IPS DF 4.7 (cell line): ENCODE measurements at regions not wholly inside any gene's neighbourhood (a gene's known extent, or its start where the extent isn't known, plus 50 kb on each side); places are given as distances from the start of the nearest gene placed in this dataset.

ENCODE experiments used
- DNase-seq: peaks from one replicate; pipeline ENCODE4 v3.0.0-alpha.2; 2013; ENCODE audit warnings: low spot score; ENCODE audit errors: extremely low read depth

- no peak for DNase-seq
These were observed 1351.9 kb downstream of the BRD1 start for GRCh38 chr22:48475661-48476345.

GRCh38 chr22:48474881-48475280 is 1352.8 kb downstream of the BRD1 start:
- DNase-seq: no peak

- no peak for DNase-seq
These were observed 1354.5 kb downstream of the BRD1 start for GRCh38 chr22:48473202-48473601.

GRCh38 chr22:48464246-48464645 is 1363.4 kb downstream of the BRD1 start:
- no peak for DNase-seq

GRCh38 chr22:48459859-48460823 is 1367.5 kb downstream of the BRD1 start:
- DNase-seq: no peak

- no peak for DNase-seq
These were observed 1368.4 kb downstream of the BRD1 start for GRCh38 chr22:48459259-48459658.

GRCh38 chr22:48456449-48456848 is 1371.2 kb downstream of the BRD1 start:
- DNase-seq: no peak

GRCh38 chr22:48453751-48454485 is 1373.8 kb downstream of the BRD1 start:
- no peak for DNase-seq

- DNase-seq: no peak
These were observed 1374.5 kb downstream of the BRD1 start for GRCh38 chr22:48453171-48453570.

- no peak for DNase-seq
These were observed 1374.9 kb downstream of the BRD1 start for GRCh38 chr22:48452766-48453165.

- no peak for DNase-seq
These were observed 1375.8 kb downstream of the BRD1 start for GRCh38 chr22:48451891-48452290.

- no peak for DNase-seq
These were observed 1377.4 kb downstream of the BRD1 start for GRCh38 chr22:48450188-48450825.

GRCh38 chr22:48449466-48450187 is 1378.0 kb downstream of the BRD1 start:
- DNase-seq: no peak

GRCh38 chr22:48448821-48449220 is 1378.9 kb downstream of the BRD1 start:
- DNase-seq: no peak

- no peak for DNase-seq
These were observed 1382.4 kb downstream of the BRD1 start for GRCh38 chr22:48445113-48445827.

- no peak for DNase-seq
These were observed 1383.2 kb downstream of the BRD1 start for GRCh38 chr22:48444320-48445112.

- DNase-seq: no peak
These were observed 1384.0 kb downstream of the BRD1 start for GRCh38 chr22:48443680-48444079.

- DNase-seq: no peak
These were observed 1385.0 kb downstream of the BRD1 start for GRCh38 chr22:48442663-48443062.

GRCh38 chr22:48441553-48441850 is 1386.2 kb downstream of the BRD1 start:
- DNase-seq: no peak
